ENCODE measurements at regions not wholly inside any gene's neighbourhood (a gene's known extent, or its start where the extent isn't known, plus 50 kb on each side); places are given as distances from the start of the nearest gene placed in this dataset.

- 66% methylated on average over 2 of the region's 2 CpGs for WGBS (ENCODE audit: low lambda C conversion rate)
- Histone ChIP-seq H2AFZ (ENCODE audit: low read depth) (no peak overlapping the region), H3K9me2 (no peaks in the 10 kb centered on the region), H4K20me1 (ENCODE audit: insufficient read depth) (no peaks in the 10 kb centered on the region), H3K9me3 (no peaks in the 10 kb centered on the region), H3K79me2 (ENCODE audit: insufficient read depth) (no peaks in the 10 kb centered on the region), H3K36me3 (replicated peaks in 1 of 2; ENCODE audit: control insufficient read depth in 1 of 2, insufficient read depth in 2 of 2, low read length in 1 of 2) (no peaks in the 10 kb centered on the region), H3K27me3 (ENCODE audit: insufficient read depth) (no peaks in the 10 kb centered on the region), H3K4me1 (ENCODE audit: control insufficient read depth in 1 of 2, insufficient read depth in 2 of 2, low read depth in 1 of 2, low read length in 1 of 2) (peaks cover 3 to 11% of the 10 kb centered on the region in 2 experiments; a peak in 2 of 4 replicates), H3K27ac (ENCODE audit: low read depth in 2 of 2, low read length in 1 of 2) (no peak overlapping the region), H3F3A (replicated peaks; ENCODE audit: insufficient read depth) (no peaks in the 10 kb centered on the region), H3K4me2 (no peak overlapping the region), H3K9ac (no peak overlapping the region), H3K4me3 (ENCODE audit: low read depth in 2 of 2, low read length in 1 of 2) (no peak overlapping the region)
- ChIA-PET POLR2A (no interaction called here), CTCF (interaction anchor here (1.4 to 1.7 kb wide), 2 partner anchors 39 to 193 kb away, joined by 3 to 6 read pairs; no protein-coding TSS in a partner anchor)
- TF ChIP-seq MXI1 (IDR thresholded peaks at IDR 0.05; ENCODE audit: low read depth, low read length) (no peak), REST (IDR thresholded peaks at IDR 0.05; ENCODE audit: low read depth, low read length) (no peak), POLR2AphosphoS5 (IDR thresholded peaks at IDR 0.05; ENCODE audit: low read depth, low read length) (no peak), TAF1 (IDR thresholded peaks at IDR 0.05; ENCODE audit: borderline replicate concordance, low read depth, low read length) (no peak), EZH2phosphoT487 (IDR thresholded peaks at IDR 0.05; ENCODE audit: borderline replicate concordance, low read depth) (no peak), GABPA (IDR thresholded peaks at IDR 0.05; ENCODE audit: low read depth) (no peak)
- DNase-seq = no peak
Observed at GRCh38 chr1:221396526-221396925, 345.4 kb downstream of the DUSP10 start.

- no peaks in the 10 kb centered on the region for H3K9me3 ChIP-seq
- WGBS (ENCODE audit: low lambda C conversion rate) = 64% methylated on average over 2 of the region's 2 CpGs
- no peak overlapping the region for H2AFZ ChIP-seq (ENCODE audit: low read depth)
- ChIA-PET POLR2A (no interaction called here), CTCF (interaction anchor here (1.4 kb wide), 2 partner anchors 39 to 194 kb away, joined by 3 read pairs; no protein-coding TSS in a partner anchor)
- H3K4me3 ChIP-seq (ENCODE audit: low read depth in 2 of 2, low read length in 1 of 2) = no peak overlapping the region
- no peaks in the 10 kb centered on the region for H3K27me3 ChIP-seq (ENCODE audit: insufficient read depth)
- H3K9me2 ChIP-seq = no peaks in the 10 kb centered on the region
- no peak for DNase-seq
- H3K4me2 ChIP-seq = no peak overlapping the region
- no peaks in the 10 kb centered on the region for H4K20me1 ChIP-seq (ENCODE audit: insufficient read depth)
- H3K79me2 ChIP-seq (ENCODE audit: insufficient read depth) = no peaks in the 10 kb centered on the region
- H3K9ac ChIP-seq = no peak overlapping the region
- H3K4me1 ChIP-seq (ENCODE audit: control insufficient read depth in 1 of 2, insufficient read depth in 2 of 2, low read depth in 1 of 2, low read length in 1 of 2) = peaks cover 3 to 11% of the 10 kb centered on the region in 2 experiments; a peak in 2 of 4 replicates
- H3K36me3 ChIP-seq (replicated peaks in 1 of 2; ENCODE audit: control insufficient read depth in 1 of 2, insufficient read depth in 2 of 2, low read length in 1 of 2) = no peaks in the 10 kb centered on the region
- no peaks in the 10 kb centered on the region for H3F3A ChIP-seq (replicated peaks; ENCODE audit: insufficient read depth)
- TF ChIP-seq JUND (IDR thresholded peaks at IDR 0.05) = no peak
- TF ChIP-seq RAD21 (IDR thresholded peaks at IDR 0.05; ENCODE audit: low read length) = no peak
- TF ChIP-seq TEAD4 (IDR thresholded peaks at IDR 0.05; ENCODE audit: borderline replicate concordance, insufficient read depth) = no peak
- no peak for TF ChIP-seq CHD2 (IDR thresholded peaks at IDR 0.05; ENCODE audit: low read length, partially characterized antibody)
- TF ChIP-seq GATA2 (CRISPR knock-in tag; IDR thresholded peaks at IDR 0.05) = no peak
- no peak for TF ChIP-seq TCF12 (IDR thresholded peaks at IDR 0.05)
- no peak for TF ChIP-seq SMC3 (IDR thresholded peaks at IDR 0.05; ENCODE audit: low read depth, low read length)
- no peak for TF ChIP-seq MXI1 (IDR thresholded peaks at IDR 0.05; ENCODE audit: low read depth, low read length)
- TF ChIP-seq NFIC (IDR thresholded peaks at IDR 0.05; ENCODE audit: borderline replicate concordance) = no peak
- H3K27ac ChIP-seq (ENCODE audit: low read depth in 2 of 2, low read length in 1 of 2) = no peak overlapping the region
Observed at GRCh38 chr1:221397141-221397540, 344.7 kb downstream of the DUSP10 start.
